NT2/D1 (cell line): ENCODE measurements at regions not wholly inside any gene's neighbourhood (a gene's known extent, or its start where the extent isn't known, plus 50 kb on each side); places are given as distances from the start of the nearest gene placed in this dataset.

ENCODE experiments used
- SUZ12 ChIP-seq: IDR thresholded peaks from 2 replicates; pipeline ENCODE4 v1.6.1; 2011; ENCODE audit not compliant: insufficient read length, insufficient read depth; ENCODE audit errors: extremely low read depth
- YY1 ChIP-seq: IDR thresholded peaks from 2 replicates; pipeline ENCODE4 v1.6.1; 2011; ENCODE audit not compliant: insufficient read length, insufficient read depth
- ZNF274 ChIP-seq: IDR thresholded peaks from 2 replicates; pipeline ENCODE4 v1.6.1; 2011; ENCODE audit warnings: mild to moderate bottlenecking, low read depth, low read length

- TF ChIP-seq YY1 (no peak), ZNF274 (no peak), SUZ12 (no peak)
These were observed 586.9 kb upstream of the BRINP1 start for GRCh38 chr9:119956111-119956510.
